H7 (cell line): ENCODE measurements at regions not wholly inside any gene's neighbourhood (a gene's known extent, or its start where the extent isn't known, plus 50 kb on each side); places are given as distances from the start of the nearest gene placed in this dataset.
"Not testable (repeated sequence)": the region's sequence is repeated elsewhere in the genome, so short reads cannot be mapped to it uniquely, and the experiment has no call there.

Source experiments
- DNase-seq: peaks from one replicate; pipeline ENCODE4 v3.0.0; 2012
- H3K27me3 ChIP-seq: 2 replicates; pipeline ENCODE4 v1.6.0; 2011; ENCODE audit warnings: mild to moderate bottlenecking, low read length; ENCODE audit not compliant: control insufficient read depth, insufficient read depth
- H3K36me3 ChIP-seq: replicated peaks from 2 replicates; pipeline ENCODE4 v1.5.1; 2011; ENCODE audit warnings: low read length; ENCODE audit not compliant: control insufficient read depth, insufficient read depth
- H3K4me3 ChIP-seq: 2 replicates; pipeline ENCODE4 v1.5.1; 2011; ENCODE audit warnings: low read depth, mild to moderate bottlenecking, control low read depth, low read length, moderate library complexity; ENCODE audit not compliant: insufficient read depth

- Histone ChIP-seq H3K4me3 (no peak overlapping the region), H3K27me3 (no peaks in the 10 kb centered on the region), H3K36me3 (no peaks in the 10 kb centered on the region)
- no peak for DNase-seq
These were observed 147.9 kb upstream of the RORA start for GRCh38 chr15:61376961-61377360.

- Histone ChIP-seq H3K36me3 (no peaks in the 10 kb centered on the region), H3K27me3 (no peaks in the 10 kb centered on the region), H3K4me3 (no peak overlapping the region)
- DNase-seq: no peak
These were observed 147.4 kb upstream of the RORA start for GRCh38 chr15:61376516-61376915.

- H3K36me3 ChIP-seq: no peaks in the 10 kb centered on the region
- DNase-seq: no peak
- H3K4me3 ChIP-seq: no peak overlapping the region
- H3K27me3 ChIP-seq: no peaks in the 10 kb centered on the region
These were observed 145.7 kb upstream of the RORA start for GRCh38 chr15:61374848-61375247.

GRCh38 chr15:61367953-61368352 is 138.9 kb upstream of the RORA start:
- H3K36me3 ChIP-seq: no peaks in the 10 kb centered on the region
- no peaks in the 10 kb centered on the region for H3K27me3 ChIP-seq
- no peak overlapping the region for H3K4me3 ChIP-seq
- DNase-seq: peak; percentile 16

GRCh38 chr15:61364871-61365270 is 135.8 kb upstream of the RORA start:
- peak; percentile 48 for DNase-seq
- peak overlapping the region; percentile 32 for H3K4me3 ChIP-seq
- no peaks in the 10 kb centered on the region for H3K36me3 ChIP-seq
- H3K27me3 ChIP-seq: no peaks in the 10 kb centered on the region

GRCh38 chr15:61362912-61363311 is 133.8 kb upstream of the RORA start:
- not testable (repeated sequence) for H3K27me3 ChIP-seq, H3K36me3 ChIP-seq, H3K4me3 ChIP-seq, DNase-seq

GRCh38 chr15:61344293-61344692 is 115.2 kb upstream of the RORA start:
- no peaks in the 10 kb centered on the region for H3K36me3 ChIP-seq
- H3K4me3 ChIP-seq: no peak overlapping the region
- DNase-seq: no peak
- no peaks in the 10 kb centered on the region for H3K27me3 ChIP-seq

- H3K27me3 ChIP-seq: no peaks in the 10 kb centered on the region
- no peak overlapping the region for H3K4me3 ChIP-seq
- H3K36me3 ChIP-seq: no peaks in the 10 kb centered on the region
- DNase-seq: no peak
These were observed 113.3 kb upstream of the RORA start for GRCh38 chr15:61342390-61342789.

GRCh38 chr15:61339516-61339915 is 110.4 kb upstream of the RORA start:
- Histone ChIP-seq H3K27me3 (no peaks in the 10 kb centered on the region), H3K4me3 (no peak overlapping the region), H3K36me3 (no peaks in the 10 kb centered on the region)
- no peak for DNase-seq

GRCh38 chr15:61337541-61337940 is 108.4 kb upstream of the RORA start:
- Histone ChIP-seq H3K36me3 (no peaks in the 10 kb centered on the region), H3K27me3 (no peaks in the 10 kb centered on the region), H3K4me3 (no peak overlapping the region)
- no peak for DNase-seq

- Histone ChIP-seq H3K4me3 (no peak overlapping the region), H3K36me3 (no peaks in the 10 kb centered on the region), H3K27me3 (no peaks in the 10 kb centered on the region)
- DNase-seq: no peak
These were observed 107.0 kb upstream of the RORA start for GRCh38 chr15:61336026-61336638.

- DNase-seq, H3K36me3 ChIP-seq, H3K27me3 ChIP-seq, H3K4me3 ChIP-seq: not testable (repeated sequence)
These were observed 105.6 kb upstream of the RORA start for GRCh38 chr15:61334714-61335113.

GRCh38 chr15:61331019-61331418 is 101.9 kb upstream of the RORA start:
- no peak for DNase-seq
- H3K36me3 ChIP-seq: no peaks in the 10 kb centered on the region
- no peak overlapping the region for H3K4me3 ChIP-seq
- H3K27me3 ChIP-seq: no peaks in the 10 kb centered on the region

- Histone ChIP-seq H3K27me3 (no peaks in the 10 kb centered on the region), H3K36me3 (no peaks in the 10 kb centered on the region), H3K4me3 (no peak overlapping the region)
- DNase-seq: no peak
These were observed 98.0 kb upstream of the RORA start for GRCh38 chr15:61327019-61327631.

GRCh38 chr15:61319892-61320291 is 90.8 kb upstream of the RORA start:
- no peaks in the 10 kb centered on the region for H3K36me3 ChIP-seq
- DNase-seq: no peak
- no peaks in the 10 kb centered on the region for H3K27me3 ChIP-seq
- H3K4me3 ChIP-seq: no peak overlapping the region
